ENCODE measurements at regions not wholly inside any gene's neighbourhood (a gene's known extent, or its start where the extent isn't known, plus 50 kb on each side); places are given as distances from the start of the nearest gene placed in this dataset.

GRCh38 chr11:126149759-126150625 lies 61.5 kb downstream of the RPUSD4 start:
- TF ChIP-seq CTCF (IDR thresholded peaks at IDR 0.05), result no peak
- intact Hi-C loops (cut with DNase I), result loop anchor here in 1 of 3 donors (2.0 kb wide), 1 partner anchor 27 kb away; no protein-coding TSS in a partner anchor
- Histone ChIP-seq H3K36me3 (no peaks in the 10 kb centered on the region), H3K4me1 (no peaks in the 10 kb centered on the region), H3K4me3 (no peak overlapping the region), H3K27me3 (no peaks in the 10 kb centered on the region), H3K9me3 (no peaks in the 10 kb centered on the region), H3K27ac (no peak overlapping the region)
- DNase-seq (no peak), ATAC-seq (no peak), FAIRE-seq (no peak)
- 84 to 86% methylated on average over 15 of the region's 15 CpGs for whole genome bisulfite sequencing, 2 donors

- intact Hi-C loops (cut with DNase I), result loop anchor here in 1 of 3 donors (2.0 kb wide), 1 partner anchor 26 kb away; no protein-coding TSS in a partner anchor
- ATAC-seq, result no peak
- H3K4me3 ChIP-seq, result no peak overlapping the region
- no peaks in the 10 kb centered on the region for H3K27me3 ChIP-seq
- no peak for TF ChIP-seq CTCF (IDR thresholded peaks at IDR 0.05)
- H3K27ac ChIP-seq, result no peak overlapping the region
- no peak for FAIRE-seq
- DNase-seq, result no peak
- no peaks in the 10 kb centered on the region for H3K4me1 ChIP-seq
- no peaks in the 10 kb centered on the region for H3K36me3 ChIP-seq
- 88 to 89% methylated on average over 2 of the region's 2 CpGs for WGBS, 2 donors
- H3K9me3 ChIP-seq, result no peaks in the 10 kb centered on the region
Measured at GRCh38 chr11:126148317-126148716, 63.1 kb downstream of the RPUSD4 start.

- no peak for TF ChIP-seq CTCF (IDR thresholded peaks at IDR 0.05)
- H3K4me1 ChIP-seq, result no peaks in the 10 kb centered on the region
- no peak for DNase-seq
- H3K9me3 ChIP-seq, result no peaks in the 10 kb centered on the region
- no peaks in the 10 kb centered on the region for H3K36me3 ChIP-seq
- H3K27me3 ChIP-seq, result no peaks in the 10 kb centered on the region
- peak in 1 of 4 donors; percentile 15 for ATAC-seq
- 96 to 97% methylated on average over 12 of the region's 12 CpGs for WGBS, 2 donors
- no peak overlapping the region for H3K27ac ChIP-seq
- no peak overlapping the region for H3K4me3 ChIP-seq
- FAIRE-seq, result no peak
- intact Hi-C loops (cut with DNase I), result loop anchor here in 1 of 3 donors (2.0 kb wide), 1 partner anchor 25 kb away; no protein-coding TSS in a partner anchor
Measured at GRCh38 chr11:126147208-126148111, 64.0 kb downstream of the RPUSD4 start.

- Histone ChIP-seq H3K4me3 (no peak overlapping the region), H3K27me3 (no peaks in the 10 kb centered on the region), H3K9me3 (no peaks in the 10 kb centered on the region), H3K4me1 (no peaks in the 10 kb centered on the region), H3K36me3 (no peaks in the 10 kb centered on the region), H3K27ac (no peak overlapping the region)
- FAIRE-seq, result no peak
- WGBS, 2 donors, result 77% methylated on average over 22 to 23 of the region's 23 CpGs
- no peak for DNase-seq
- intact Hi-C loops (cut with DNase I), result no loop called here
- no peak for TF ChIP-seq CTCF (IDR thresholded peaks at IDR 0.05)
- peak in 2 of 4 donors; percentile 66 to 68 for ATAC-seq
Measured at GRCh38 chr11:126146454-126147192, 64.8 kb downstream of the RPUSD4 start.
